ENCODE measurements at regions not wholly inside any gene's neighbourhood (a gene's known extent, or its start where the extent isn't known, plus 50 kb on each side); places are given as distances from the start of the nearest gene placed in this dataset.

- H3K4me3 ChIP-seq (ENCODE audit: low read length), result no peak overlapping the region
- DNase-seq (ENCODE audit: low read depth), result no peak
- no peak for TF ChIP-seq CTCF (conservative IDR thresholded peaks at IDR 0.05; ENCODE audit: low read length)
Observed at GRCh38 chr9:16254674-16255073, 615.8 kb downstream of the BNC2 start.

GRCh38 chr9:16255217-16255616 lies 615.3 kb downstream of the BNC2 start:
- H3K4me3 ChIP-seq (ENCODE audit: low read length), result no peak overlapping the region
- no peak for DNase-seq (ENCODE audit: low read depth)
- no peak for TF ChIP-seq CTCF (conservative IDR thresholded peaks at IDR 0.05; ENCODE audit: low read length)

GRCh38 chr9:16257604-16258003 lies 612.9 kb downstream of the BNC2 start:
- no peak for DNase-seq (ENCODE audit: low read depth)
- H3K4me3 ChIP-seq (ENCODE audit: low read length), result no peak overlapping the region
- peak; percentile 70 for TF ChIP-seq CTCF (conservative IDR thresholded peaks at IDR 0.05; ENCODE audit: low read length)

- no peak overlapping the region for H3K4me3 ChIP-seq (ENCODE audit: low read length)
- DNase-seq (ENCODE audit: low read depth), result no peak
- no peak for TF ChIP-seq CTCF (conservative IDR thresholded peaks at IDR 0.05; ENCODE audit: low read length)
Observed at GRCh38 chr9:16258191-16258590, 612.3 kb downstream of the BNC2 start.

- TF ChIP-seq CTCF (conservative IDR thresholded peaks at IDR 0.05; ENCODE audit: low read length), result no peak
- H3K4me3 ChIP-seq (ENCODE audit: low read length), result no peak overlapping the region
- no peak for DNase-seq (ENCODE audit: low read depth)
Observed at GRCh38 chr9:16258708-16259107, 611.8 kb downstream of the BNC2 start.

GRCh38 chr9:16262477-16263261 lies 607.8 kb downstream of the BNC2 start:
- no peak for TF ChIP-seq CTCF (conservative IDR thresholded peaks at IDR 0.05; ENCODE audit: low read length)
- H3K4me3 ChIP-seq (ENCODE audit: low read length), result no peak overlapping the region
- DNase-seq (ENCODE audit: low read depth), result no peak

GRCh38 chr9:16265688-16266087 lies 604.8 kb downstream of the BNC2 start:
- no peak for TF ChIP-seq CTCF (conservative IDR thresholded peaks at IDR 0.05; ENCODE audit: low read length)
- no peak for DNase-seq (ENCODE audit: low read depth)
- no peak overlapping the region for H3K4me3 ChIP-seq (ENCODE audit: low read length)

Measured in AG10803 (cell line).